MV-4-11 (cell line): ENCODE measurements at regions not wholly inside any gene's neighbourhood (a gene's known extent, or its start where the extent isn't known, plus 50 kb on each side); places are given as distances from the start of the nearest gene placed in this dataset.
"Not testable (repeated sequence)": the region's sequence is repeated elsewhere in the genome, so short reads cannot be mapped to it uniquely, and the experiment has no call there.

ENCODE experiments used
- DNase-seq: peaks from one replicate; lab custom pipeline; 2025; lab: John Stamatoyannopoulos, UW

DNA sequence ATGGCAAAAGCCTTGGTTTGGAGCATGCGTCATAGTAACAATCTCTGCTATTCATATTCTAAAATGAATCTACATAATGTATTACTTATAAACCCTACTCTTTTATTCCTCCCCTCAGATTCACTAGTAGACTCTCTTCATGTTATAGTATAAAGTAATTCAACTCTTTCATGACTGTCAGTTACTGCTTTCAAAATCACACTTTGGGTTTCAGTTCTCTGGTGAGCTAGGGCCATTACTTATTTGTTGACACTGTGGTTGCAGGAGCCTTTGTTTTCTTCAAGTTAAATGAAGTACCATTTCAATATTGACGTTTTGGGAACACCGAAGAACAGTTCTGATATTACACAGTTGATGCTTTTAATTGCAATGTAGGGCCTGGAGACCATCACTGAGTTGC is 378.4 kb downstream of the DDX10 start:
- DNase-seq = no peak

DNA sequence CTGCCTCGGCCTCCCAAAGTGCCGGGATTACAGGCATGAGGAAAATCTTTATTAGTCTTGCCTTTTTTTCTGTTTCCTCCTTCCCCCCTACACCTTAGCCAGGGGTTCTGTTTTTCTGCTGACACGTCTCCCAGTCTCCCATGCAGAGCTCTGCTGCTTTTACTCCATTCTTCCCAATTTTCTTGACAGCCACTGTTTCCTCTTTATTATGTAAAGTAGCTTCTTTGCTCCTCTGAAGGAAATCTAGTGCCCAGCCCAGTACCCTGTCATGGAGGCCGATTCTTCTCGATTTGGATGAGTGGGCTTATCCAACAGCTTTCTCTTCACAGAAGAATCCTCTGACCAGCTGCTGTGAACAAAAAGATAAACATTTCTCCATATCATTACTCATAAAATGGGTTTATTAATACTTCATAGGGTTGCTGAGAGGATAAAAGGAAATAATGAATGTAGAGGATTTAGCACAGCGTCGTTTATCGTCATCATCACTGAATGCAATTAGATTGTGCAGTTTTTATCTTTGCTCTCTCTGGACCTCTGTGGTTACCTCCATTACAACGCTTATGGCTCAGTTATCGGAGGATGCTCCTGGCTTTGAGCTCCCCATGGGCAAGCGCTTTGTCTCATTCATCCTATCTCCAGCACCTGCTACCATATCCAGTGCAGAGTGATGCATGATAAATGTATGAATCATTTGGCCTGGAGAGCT is 375.6 kb upstream of the C11orf87 start:
- no peak for DNase-seq

GRCh38 chr11:109048098-109048497 is 373.9 kb upstream of the C11orf87 start:
- no peak for DNase-seq

DNA sequence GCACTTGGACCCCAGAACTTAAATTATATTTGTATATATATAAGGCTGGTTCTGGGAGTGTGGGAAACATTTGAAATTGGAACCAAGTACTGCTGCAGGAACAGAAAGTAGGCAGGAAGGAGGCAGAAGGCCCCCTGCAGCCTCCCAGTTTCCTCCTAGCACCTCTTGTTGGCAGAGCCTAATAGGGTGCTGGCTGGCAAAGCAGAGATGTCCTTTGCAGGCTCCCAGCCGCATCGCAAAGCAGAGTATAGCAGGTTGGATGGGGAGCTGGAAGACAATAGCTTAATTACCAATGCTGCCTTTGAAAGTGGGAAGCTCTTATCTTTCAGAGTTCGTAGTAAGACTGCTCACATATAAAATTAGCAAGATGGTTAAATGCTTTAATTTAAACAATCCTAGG is 370.8 kb upstream of the C11orf87 start:
- DNase-seq = no peak

DNA sequence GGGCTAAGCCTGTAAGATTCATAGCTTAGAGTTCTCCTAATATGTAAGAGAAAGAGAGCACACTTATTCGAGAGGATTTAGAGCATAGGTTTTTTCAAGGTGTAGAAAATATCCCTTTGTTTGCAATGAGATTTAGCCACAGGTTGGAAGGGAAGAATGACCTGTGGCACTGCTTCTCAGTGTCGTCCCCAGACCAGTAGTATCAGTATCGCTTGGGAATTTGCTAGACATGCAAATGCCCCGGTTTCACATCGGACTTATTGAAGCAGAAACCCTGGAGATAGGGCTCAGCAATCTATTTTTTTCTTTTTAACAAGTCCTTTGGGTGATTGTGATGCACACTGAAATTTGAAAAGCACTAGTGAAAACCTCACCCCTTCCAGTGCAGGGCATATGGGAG is 362.6 kb upstream of the C11orf87 start:
- DNase-seq = no peak

- DNase-seq = no peak
Observed at GRCh38 chr11:109061394-109061793, 360.6 kb upstream of the C11orf87 start.

- no peak for DNase-seq
Observed at GRCh38 chr11:109062445-109062844, 359.5 kb upstream of the C11orf87 start.

GRCh38 chr11:109062871-109063270 is 359.1 kb upstream of the C11orf87 start:
- DNase-seq = no peak

DNA sequence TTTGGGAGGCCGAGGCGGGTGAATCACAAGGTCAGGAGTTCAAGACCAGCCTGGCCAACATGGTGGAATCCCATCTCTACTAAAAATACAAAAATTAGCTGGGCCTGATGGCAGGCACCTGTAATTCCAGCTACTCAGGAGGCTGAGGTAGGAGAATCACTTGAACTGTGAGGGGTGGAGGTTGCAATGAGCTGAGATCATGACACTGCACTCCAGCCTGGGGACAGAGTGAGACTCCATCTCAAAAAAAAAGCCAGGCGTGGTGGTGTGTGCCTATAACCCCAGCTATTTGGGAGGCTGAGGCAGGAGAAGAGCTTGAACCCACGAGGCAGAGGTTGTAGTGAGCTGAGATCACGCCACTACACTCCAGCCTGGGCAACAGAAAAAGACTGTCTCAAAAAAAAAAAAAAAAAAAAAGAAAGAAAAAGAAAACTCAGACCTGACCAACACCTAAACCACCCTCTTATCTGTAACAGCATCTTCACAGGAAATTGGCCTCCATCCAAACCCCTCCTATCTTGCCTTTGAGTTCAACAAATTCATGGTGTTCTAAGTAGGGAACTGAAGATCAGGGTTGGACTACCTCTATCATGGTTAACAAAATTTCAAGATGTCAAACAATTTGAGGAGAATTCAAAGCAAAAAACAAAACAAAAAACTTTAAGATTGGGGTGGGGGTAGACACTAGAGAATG is 357.2 kb upstream of the C11orf87 start:
- DNase-seq = not testable (repeated sequence)

DNA sequence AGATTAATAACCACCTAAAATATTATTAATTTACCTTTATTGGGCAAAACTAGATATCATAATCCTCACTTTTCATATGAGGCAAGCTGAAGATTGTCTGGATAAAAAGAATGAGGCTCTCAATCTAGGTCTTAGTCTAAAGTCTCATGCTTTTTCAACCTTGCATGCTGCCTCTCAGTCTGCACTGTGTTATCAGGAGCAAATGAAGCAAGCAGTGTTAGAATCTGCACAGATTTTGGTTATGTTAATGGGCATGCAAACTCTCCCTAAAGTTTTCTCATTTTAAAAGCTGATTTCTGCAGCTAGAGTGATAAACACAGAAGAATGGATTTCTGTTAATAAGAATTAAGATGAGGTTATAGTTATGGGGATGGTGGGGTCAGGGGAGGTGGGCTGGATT is 350.7 kb upstream of the C11orf87 start:
- no peak for DNase-seq

DNA sequence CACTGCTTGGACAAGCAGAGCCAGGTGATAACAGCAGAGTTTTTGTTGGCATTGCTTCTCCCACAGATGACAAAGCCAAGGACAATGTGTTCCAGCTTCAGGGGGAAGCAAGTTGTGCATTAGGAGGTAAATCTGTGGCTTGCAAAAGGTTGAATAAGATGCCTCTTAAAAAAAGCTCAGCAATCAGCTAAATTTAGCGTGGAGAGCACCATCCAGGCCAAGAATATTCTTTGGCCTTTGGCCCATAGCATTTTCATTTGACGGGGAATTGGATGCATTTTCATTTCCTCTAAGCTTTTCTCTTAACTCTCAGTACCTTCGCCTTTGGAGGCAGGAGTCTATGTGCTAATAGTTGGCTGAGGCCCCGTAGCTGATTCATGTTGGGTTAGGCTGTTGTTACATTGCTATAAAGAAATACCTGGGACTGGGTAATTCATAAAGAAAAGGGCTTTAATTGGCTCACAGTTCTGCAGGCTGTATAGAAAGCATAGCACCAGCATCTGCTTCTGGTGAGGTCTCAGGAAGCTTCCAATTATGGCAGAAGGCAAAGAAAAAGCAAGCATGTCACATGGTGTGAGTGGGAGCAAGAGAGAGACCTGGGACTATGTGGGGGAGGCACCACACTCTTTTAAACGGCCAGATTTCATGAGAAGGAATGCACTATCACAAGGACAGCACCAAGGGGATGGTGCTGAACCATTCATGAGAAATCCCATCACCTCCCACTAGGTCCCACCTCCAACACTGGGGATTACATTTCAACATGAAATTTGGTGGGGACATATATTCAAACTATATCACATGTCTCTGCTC is 350.1 kb upstream of the C11orf87 start:
- peak; percentile 7 for DNase-seq

GRCh38 chr11:109073032-109073822 is 348.8 kb upstream of the C11orf87 start:
- no peak for DNase-seq

DNA sequence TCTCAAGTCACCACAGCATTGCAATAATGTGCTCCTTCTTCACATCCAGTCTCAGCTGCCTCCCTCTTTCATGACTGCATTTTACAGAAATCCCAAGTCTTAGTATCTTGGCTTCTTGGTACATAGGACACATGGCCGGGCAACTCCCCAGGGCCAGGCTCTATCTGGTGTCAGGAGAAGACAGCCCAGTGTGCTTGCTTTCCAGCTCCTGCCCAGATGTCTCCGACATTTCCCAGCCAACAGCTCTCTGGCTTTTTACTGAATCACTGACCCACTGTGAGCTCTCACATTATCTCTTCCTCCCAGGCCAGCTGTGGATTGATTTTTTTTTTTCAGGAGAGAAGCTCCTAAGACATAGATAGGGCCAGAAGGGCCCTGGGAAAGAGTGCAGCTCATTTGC is 346.0 kb upstream of the C11orf87 start:
- DNase-seq = no peak

DNA sequence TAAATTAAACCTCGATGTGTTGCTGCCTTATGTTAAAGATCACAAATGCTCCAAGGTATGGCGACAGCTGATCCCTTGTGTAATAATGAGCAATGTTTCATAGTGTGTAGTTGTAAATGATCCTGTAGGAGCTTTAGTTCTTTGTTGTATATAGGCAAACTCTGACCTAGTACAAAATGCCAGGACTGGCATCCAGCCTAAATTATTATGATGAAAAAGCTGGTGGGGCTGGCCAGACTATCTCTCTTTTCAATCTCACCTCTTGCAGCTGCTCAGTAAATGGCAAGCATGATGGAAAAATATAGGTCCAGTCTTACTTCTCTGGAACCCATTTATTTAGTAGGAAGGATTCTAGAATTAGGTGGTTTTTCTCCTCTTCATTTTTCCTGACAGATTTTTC is 345.1 kb upstream of the C11orf87 start:
- no peak for DNase-seq

- peak; percentile 21 for DNase-seq
Observed at GRCh38 chr11:109077291-109077920, 344.6 kb upstream of the C11orf87 start.

DNA sequence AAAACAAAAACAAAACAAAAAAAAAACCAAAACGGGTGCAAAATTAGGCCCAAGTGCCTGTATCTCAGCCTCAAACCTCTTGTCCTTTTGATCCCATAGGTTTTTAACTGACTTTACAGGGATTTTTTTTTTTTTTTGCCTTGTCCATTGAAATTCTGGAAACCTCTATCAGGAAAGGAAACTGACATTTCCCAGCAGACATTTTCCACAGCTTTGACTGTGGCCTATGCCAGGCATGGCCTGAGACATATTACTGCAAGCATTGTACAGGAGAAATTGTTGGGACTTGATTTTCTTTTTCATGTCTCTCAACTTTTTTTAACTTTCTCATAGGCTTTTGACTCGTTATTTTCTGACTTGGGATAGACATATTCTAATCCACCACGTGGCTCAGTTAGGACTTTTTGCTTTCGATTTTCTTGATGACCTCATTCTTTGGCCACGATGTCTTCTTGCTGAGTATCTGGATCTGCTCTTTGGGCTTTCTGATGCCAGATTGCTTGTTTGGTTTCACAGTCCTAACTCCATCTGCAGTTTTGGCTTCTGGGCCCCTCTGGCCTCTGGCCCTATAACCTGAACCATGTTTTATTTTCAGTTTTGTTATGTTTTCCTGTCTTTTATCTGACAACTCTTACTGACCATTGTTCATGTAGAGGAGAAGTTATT is 336.1 kb upstream of the C11orf87 start:
- peak; percentile 55 for DNase-seq

GRCh38 chr11:109086931-109087330 is 335.1 kb upstream of the C11orf87 start:
- no peak for DNase-seq

GRCh38 chr11:109088086-109088485 is 333.9 kb upstream of the C11orf87 start:
- peak; percentile 99 for DNase-seq

- DNase-seq = no peak
Observed at GRCh38 chr11:109089144-109089543, 332.8 kb upstream of the C11orf87 start.

DNA sequence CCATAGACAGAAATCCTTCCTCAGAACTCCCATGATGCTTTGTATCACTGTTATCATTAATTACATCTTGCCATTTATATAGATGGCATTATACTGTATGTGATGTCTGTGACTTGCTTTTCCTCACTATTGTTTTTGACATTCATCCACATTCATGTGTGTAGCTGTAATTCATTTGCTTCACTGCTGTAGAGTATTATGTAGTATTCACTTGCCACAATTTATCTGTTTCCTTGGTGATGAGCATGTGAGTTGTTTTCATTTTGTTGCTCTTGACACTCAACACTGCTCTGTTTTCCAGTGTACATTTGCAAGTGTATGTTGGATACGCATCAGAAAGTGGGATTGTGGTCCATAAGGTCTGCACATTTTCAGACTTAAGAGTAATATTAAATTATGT is 328.6 kb upstream of the C11orf87 start:
- DNase-seq = no peak

GRCh38 chr11:109096266-109096665 is 325.7 kb upstream of the C11orf87 start:
- no peak for DNase-seq
